Hepatocyte (in vitro differentiated cells): ENCODE measurements at regions not wholly inside any gene's neighbourhood (a gene's known extent, or its start where the extent isn't known, plus 50 kb on each side); places are given as distances from the start of the nearest gene placed in this dataset.

Experiments used
- CTCF ChIP-seq: fragments of 200-600 bp; sonication (generic); IDR thresholded peaks from 2 replicates; pipeline ENCODE4 v1.5.1; 2016; ENCODE audit warnings: antibody characterized with exemption, mild to moderate bottlenecking; ENCODE audit not compliant: poor library complexity
- EZH2 ChIP-seq: fragments of 200-600 bp; sonication (generic); IDR thresholded peaks from 2 replicates; pipeline ENCODE4 v1.6.1; 2016; ENCODE audit warnings: antibody characterized with exemption, mild to moderate bottlenecking, borderline replicate concordance

GRCh38 chr11:97354576-97354975, 964.8 kb downstream of the JRKL start:
- TF ChIP-seq EZH2 (no peak), CTCF (no peak)
